ENCODE measurements at regions not wholly inside any gene's neighbourhood (a gene's known extent, or its start where the extent isn't known, plus 50 kb on each side); places are given as distances from the start of the nearest gene placed in this dataset.
"Not testable (repeated sequence)": the region's sequence is repeated elsewhere in the genome, so short reads cannot be mapped to it uniquely, and the experiment has no call there.

- DNase-seq, result no peak
Observed at GRCh38 chr17:13131225-13131624, 113.4 kb upstream of the ELAC2 start.

- no peak for DNase-seq
Observed at GRCh38 chr17:13129356-13129755, 111.5 kb upstream of the ELAC2 start.

- DNase-seq, result no peak
Observed at GRCh38 chr17:13128676-13129075, 110.8 kb upstream of the ELAC2 start.

- no peak for DNase-seq
Observed at GRCh38 chr17:13127921-13128602, 110.2 kb upstream of the ELAC2 start.

GRCh38 chr17:13120864-13121263 lies 103.0 kb upstream of the ELAC2 start:
- no peak for DNase-seq

- DNase-seq, result no peak
Observed at GRCh38 chr17:13118311-13118710, 100.5 kb upstream of the ELAC2 start.

- DNase-seq, result no peak
Observed at GRCh38 chr17:13117616-13118015, 99.8 kb upstream of the ELAC2 start.

- DNase-seq, result no peak
Observed at GRCh38 chr17:13114601-13115031, 96.8 kb upstream of the ELAC2 start.

GRCh38 chr17:13113821-13114525 lies 96.1 kb upstream of the ELAC2 start:
- no peak for DNase-seq

- DNase-seq, result no peak
Observed at GRCh38 chr17:13107676-13108235, 89.9 kb upstream of the ELAC2 start.

- no peak for DNase-seq
Observed at GRCh38 chr17:13106171-13106570, 88.3 kb upstream of the ELAC2 start.

GRCh38 chr17:13104576-13104975 lies 86.7 kb upstream of the ELAC2 start:
- DNase-seq, result no peak

GRCh38 chr17:13102477-13102876 lies 84.7 kb upstream of the ELAC2 start:
- no peak for DNase-seq

- no peak for DNase-seq
Observed at GRCh38 chr17:13099926-13100325, 82.1 kb upstream of the ELAC2 start.

GRCh38 chr17:13099089-13099735 lies 81.4 kb upstream of the ELAC2 start:
- no peak for DNase-seq

GRCh38 chr17:13096291-13096690 lies 78.5 kb upstream of the ELAC2 start:
- no peak for DNase-seq

- DNase-seq, result not testable (repeated sequence)
Observed at GRCh38 chr17:13092010-13092409, 74.2 kb upstream of the ELAC2 start.

- no peak for DNase-seq
Observed at GRCh38 chr17:13088666-13089065, 70.8 kb upstream of the ELAC2 start.

GRCh38 chr17:13087802-13088201 lies 70.0 kb upstream of the ELAC2 start:
- no peak for DNase-seq

GRCh38 chr17:13086142-13086769 lies 68.4 kb upstream of the ELAC2 start:
- DNase-seq, result no peak

- DNase-seq, result no peak
Observed at GRCh38 chr17:13085578-13085977, 67.8 kb upstream of the ELAC2 start.

GRCh38 chr17:13084420-13084819 lies 66.6 kb upstream of the ELAC2 start:
- DNase-seq, result no peak

All from inflammatory macrophage treated with lipopolysaccharide for 4 hours (primary cell).